ENCODE measurements at regions not wholly inside any gene's neighbourhood (a gene's known extent, or its start where the extent isn't known, plus 50 kb on each side); places are given as distances from the start of the nearest gene placed in this dataset.
"Not testable (repeated sequence)": the region's sequence is repeated elsewhere in the genome, so short reads cannot be mapped to it uniquely, and the experiment has no call there.

DNA sequence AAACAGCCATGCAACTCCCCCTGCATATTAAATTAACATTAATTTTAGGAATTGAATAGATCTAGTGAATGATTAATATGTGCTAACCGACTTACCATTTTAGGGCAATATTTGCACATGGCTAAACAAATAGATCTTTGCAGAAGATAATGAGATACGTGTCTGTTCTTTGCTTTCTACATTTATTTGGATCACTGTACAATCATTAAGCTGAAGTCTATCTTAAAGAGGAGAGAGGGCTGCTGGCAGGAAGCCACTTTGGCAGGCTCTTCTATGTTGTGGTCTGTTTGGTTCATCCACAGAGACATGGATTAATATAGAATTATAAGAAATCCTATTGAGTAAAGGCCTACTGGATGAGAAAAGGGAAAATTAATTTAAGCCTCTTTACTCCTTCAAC is 318.5 kb downstream of the ANKRD30B start:
- not testable (repeated sequence) for H3K36me3 ChIP-seq (replicated peaks; ENCODE audit: control insufficient read depth, insufficient read depth, low read length); DNase-seq; H3K4me3 ChIP-seq (ENCODE audit: insufficient read depth, low read depth, low read length); H3K27me3 ChIP-seq (ENCODE audit: control insufficient read depth, insufficient read depth, low read length)

DNA sequence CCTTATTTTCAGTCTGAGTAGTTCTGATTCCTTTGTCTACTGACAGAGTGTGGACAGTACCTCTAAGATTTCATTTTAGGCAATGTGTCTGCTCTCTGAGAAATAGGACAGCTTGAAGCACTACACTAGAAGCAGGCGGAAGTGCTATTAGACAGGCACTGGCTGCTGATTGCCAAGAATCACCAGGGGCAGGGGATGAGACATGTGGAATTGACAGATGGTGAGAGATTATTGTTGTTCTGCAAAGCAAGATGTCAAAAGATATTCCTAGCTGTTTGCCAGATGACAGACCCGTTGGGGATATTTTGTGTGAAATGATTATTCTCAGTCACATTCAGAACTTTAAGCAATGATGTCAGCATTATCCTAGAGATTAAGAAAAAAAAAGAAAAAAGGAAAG is 323.3 kb downstream of the ANKRD30B start:
- H3K36me3 ChIP-seq (replicated peaks; ENCODE audit: control insufficient read depth, insufficient read depth, low read length); H3K27me3 ChIP-seq (ENCODE audit: control insufficient read depth, insufficient read depth, low read length); DNase-seq; H3K4me3 ChIP-seq (ENCODE audit: insufficient read depth, low read depth, low read length): not testable (repeated sequence)
